ENCODE measurements at regions not wholly inside any gene's neighbourhood (a gene's known extent, or its start where the extent isn't known, plus 50 kb on each side); places are given as distances from the start of the nearest gene placed in this dataset.

DNA sequence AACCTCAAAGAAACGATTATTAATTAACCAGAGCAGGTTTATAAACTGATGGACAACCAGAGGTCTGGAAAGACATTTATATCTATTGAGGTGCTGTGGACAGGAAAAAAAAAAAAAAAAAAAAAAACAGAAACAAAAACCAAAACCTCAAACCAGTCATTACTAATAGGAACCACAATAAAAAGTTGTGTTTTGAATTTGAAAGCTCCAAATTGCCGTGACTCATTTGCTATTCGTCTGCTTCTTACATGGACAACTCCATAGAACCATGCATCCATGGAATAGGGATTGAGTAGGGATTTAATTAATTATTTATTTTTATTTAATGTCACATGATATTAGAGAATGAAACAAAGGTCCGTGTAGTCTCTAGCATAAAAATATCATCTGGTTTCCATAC lies 134.1 kb upstream of the SSTR1 start:
- no peak for DNase-seq

DNA sequence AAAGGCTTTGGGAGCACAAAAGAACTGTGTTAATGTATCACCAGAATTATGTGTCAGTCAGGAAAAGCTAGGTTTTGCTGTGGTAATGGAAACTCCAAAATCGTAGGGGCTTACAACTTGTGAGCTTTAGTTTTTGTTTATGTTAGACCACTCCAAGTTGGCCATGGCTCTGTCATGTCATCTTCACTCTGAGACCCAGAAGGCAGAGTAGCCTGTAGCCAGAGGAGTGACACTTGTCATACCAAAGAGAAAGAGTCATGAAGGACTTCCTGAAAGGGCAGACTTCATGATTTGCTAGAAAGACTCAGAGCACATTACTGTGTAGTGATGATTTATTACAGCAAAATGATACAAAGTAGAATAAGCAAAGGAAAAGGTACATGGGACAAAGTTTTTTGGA lies 133.6 kb upstream of the SSTR1 start:
- DNase-seq: no peak

DNA sequence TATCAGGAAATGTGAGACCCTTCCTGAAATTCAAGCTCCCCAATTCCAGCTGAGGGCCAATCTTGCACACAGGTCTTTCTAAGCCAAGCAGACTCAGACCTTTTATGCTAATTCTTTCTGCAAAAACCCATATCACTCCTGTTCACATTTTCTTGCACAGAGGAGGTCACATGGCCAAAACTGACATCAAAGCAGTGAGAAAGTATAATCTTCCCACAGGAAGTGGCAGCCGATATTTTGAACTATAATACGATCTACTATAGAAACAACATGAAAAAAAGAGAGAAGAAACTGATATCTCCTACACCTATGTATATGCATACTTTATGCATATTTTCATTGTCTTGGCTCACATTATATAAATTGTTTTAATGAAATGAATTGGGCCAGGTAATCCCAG lies 132.9 kb upstream of the SSTR1 start:
- DNase-seq: no peak

DNA sequence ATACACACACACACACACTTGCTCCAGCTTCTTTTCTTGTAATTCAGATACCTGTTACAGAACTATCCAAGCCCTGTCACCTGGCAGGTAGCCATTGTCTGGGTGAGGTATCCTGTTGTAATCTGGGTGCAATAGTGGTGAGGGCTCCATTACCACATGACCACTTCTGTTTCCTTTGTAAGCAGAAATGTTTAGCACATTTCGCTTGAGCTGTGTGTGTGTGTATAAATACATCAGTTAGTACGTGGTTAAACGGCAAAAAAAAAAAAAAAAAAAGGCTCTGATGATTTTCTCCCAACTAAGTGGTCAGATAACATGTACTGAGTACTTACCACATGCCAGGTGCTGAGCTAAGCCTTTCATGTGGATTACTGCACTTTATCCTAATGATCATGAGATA lies 129.3 kb upstream of the SSTR1 start:
- DNase-seq: no peak

DNA sequence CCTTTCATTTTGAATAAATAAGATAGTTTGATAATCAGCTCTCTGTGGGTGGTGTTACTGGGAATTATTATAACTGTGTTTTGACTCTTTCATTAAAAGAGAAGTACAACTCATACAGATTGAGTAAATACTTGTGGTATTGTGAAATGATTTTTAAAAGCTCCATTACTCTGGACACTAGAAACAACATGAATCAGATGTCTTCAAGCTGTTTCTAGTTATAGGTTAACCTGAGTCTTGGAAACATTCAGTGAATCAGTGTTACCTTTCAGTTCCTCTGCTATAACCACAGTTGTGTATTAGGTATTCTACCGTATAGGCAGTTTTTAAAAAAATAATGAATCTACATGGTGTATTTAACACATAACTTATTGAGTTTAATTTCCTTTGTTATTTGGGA lies 128.4 kb upstream of the SSTR1 start:
- no peak for DNase-seq

DNA sequence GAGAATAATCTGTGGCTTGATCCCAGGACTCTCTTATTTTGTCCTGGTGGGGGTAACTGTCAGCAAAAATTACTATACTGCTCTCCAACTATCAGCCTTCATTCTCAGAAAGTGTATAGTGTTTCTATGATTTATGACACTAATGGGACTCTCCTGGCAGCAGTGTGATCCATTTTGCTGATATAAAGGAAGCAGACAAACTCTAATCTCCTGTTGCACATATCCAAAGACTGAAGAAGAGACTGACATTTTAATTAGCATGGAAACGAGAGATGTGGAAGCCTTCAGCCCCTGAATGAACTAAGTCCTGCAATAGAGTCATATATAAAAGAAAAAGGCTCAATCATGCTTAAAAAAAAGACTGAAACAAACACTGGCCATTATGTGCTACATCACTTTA lies 127.8 kb upstream of the SSTR1 start:
- no peak for DNase-seq

DNA sequence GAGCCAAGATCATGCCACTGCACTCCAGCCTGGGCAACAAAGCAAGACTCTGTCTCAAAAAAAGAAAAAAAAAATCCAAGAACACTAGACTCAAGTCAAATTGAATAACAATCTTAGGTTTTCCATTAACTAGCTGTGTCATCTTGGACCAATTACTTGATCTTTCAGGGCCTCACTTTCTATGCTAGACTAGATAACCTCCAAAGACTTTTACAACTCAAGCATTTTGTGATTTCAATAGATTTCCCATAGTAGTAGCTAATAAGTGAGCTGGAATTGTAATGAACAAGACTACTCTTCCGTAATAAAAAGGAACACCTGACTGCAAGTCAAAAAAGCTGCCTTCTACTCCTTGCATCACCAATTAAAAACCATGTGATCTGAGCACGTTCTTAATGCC lies 127.0 kb upstream of the SSTR1 start:
- DNase-seq: no peak

DNA sequence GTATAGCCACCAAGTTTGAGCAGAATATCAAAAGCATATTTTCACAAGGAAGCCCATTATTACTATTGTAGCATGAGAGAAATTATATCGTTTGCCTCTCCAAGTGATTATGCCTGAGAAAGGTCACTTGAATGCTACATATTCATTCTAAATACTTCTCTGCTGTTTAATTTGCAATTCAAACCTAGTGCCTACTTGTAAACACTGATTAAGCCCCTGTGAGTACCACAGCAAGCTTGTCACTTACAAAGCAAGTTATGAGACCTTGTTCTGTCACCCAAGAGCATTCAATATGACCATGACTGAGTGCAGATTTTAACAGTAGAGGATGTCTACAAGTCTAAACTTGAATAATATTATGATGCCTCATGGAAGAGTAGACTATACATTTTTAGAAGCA lies 124.7 kb upstream of the SSTR1 start:
- no peak for DNase-seq

DNA sequence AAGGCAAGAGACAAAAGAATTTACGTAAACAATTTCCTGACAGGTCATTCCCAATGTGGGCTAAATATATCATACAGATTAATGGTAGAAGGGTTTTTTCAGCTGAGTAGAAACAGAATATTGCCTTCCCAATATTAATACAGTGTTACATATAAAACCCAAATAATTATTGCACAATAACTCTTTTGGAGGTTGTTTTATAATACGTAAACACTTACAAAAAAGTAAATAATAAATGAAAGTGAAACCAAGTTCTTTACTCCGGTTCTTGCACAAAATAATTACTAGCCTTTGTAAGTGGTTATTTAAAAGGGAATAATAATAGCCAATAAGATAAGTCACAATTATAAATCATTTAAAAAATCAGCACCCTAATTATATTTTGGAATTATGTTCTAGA lies 118.6 kb upstream of the SSTR1 start:
- no peak for DNase-seq

DNA sequence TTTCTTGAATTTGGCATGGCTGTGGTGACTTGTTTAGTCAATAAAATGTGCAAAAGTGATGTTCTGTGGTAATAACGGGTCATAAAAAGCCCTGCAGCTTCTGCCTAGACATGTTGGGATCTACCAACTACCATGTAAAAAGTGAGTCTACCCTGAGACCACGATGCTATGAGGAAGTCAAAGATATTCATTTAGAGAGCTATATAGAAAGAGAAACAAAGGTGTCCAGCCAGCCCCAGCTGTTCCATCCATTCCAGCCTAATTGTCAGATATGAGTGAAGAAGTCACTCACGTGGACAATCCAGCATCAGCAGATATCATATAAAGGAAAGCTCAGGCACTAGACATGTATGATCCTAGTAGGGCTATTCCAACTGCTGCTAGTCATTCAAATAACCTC lies 117.2 kb upstream of the SSTR1 start:
- no peak for DNase-seq

DNA sequence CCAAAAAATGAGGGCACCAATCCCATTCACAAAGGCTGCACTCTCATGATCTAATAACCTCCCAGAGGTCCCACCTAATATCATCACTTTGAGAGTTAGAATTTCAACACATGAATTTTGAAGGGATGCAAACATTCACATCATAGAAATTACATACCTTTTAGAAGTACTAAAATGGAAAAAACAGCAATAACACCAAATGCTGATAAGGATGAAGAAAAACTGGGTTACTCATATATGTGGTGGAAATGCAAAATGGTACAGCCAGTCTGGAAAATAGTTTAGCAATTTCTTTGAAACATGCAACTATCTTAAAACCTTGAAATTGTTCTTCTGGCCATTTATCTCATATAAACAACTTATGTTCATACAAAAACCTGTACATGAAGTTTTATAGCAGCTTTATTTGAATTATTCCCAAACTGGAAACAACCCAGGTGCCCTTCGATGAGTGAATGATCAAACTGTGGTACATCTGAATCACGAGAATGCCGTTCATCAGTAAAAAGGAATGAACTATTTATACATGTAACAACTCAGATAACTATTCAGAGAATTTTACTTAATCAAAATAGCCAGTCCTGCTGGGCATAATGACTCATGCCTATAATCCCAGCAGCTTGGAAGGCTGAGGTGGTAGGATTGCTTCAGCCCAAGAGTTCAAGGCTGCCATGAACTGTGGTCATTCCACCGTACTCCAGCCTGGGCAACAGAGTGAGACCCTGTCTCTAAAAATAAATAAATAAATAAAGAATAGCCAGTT lies 109.4 kb upstream of the SSTR1 start:
- peak; percentile 35 for DNase-seq

DNA sequence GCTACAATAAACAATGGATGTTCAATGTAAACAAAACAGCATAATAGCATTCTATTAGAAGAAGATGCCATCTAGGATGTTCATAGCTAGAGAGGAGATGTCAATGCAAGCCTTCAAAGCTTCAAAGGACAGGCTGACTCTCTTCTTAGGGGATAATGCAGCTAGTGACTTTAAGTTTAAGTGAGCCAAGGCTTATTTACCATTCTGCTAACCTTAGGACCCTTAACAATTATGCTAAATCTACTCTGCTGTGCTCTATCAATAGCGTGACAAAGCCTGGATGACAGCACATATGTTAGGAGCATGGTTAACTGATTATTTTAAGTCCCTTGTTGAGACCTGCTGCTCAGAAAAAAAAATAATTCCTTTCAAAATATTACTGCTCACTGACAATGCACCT lies 106.0 kb upstream of the SSTR1 start:
- no peak for DNase-seq

DNA sequence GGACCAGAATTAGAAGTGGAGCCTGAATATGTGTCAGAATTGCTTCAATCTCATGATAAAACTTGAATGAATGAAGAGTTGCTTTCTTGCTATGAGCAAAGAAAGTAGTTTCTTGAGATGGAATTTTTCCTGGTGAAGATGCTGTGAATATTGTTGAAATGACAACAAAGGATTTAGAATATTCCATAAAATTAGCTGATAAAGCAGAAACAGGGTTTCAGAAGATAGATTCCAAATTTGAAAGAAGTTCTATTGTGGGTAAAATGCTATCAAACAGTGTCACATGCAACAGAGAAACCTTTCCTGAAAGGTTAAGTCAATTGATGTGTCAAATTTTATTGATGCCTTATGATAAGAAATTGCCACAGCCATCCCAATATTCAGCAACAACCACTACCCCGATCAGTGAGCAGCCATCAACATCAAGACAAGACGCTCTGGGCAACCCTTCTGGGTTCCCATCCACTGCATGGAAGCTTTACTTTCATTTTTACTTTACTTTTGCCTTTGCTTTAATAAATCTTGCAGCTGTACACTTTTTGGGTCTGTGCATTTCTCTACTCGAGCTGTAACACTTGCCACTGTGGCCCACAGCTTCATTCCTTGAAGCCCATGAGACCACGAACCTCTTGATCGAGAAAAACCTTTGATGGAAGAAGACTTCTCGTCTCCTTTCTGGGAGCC lies 104.0 kb upstream of the SSTR1 start:
- no peak for DNase-seq

DNA sequence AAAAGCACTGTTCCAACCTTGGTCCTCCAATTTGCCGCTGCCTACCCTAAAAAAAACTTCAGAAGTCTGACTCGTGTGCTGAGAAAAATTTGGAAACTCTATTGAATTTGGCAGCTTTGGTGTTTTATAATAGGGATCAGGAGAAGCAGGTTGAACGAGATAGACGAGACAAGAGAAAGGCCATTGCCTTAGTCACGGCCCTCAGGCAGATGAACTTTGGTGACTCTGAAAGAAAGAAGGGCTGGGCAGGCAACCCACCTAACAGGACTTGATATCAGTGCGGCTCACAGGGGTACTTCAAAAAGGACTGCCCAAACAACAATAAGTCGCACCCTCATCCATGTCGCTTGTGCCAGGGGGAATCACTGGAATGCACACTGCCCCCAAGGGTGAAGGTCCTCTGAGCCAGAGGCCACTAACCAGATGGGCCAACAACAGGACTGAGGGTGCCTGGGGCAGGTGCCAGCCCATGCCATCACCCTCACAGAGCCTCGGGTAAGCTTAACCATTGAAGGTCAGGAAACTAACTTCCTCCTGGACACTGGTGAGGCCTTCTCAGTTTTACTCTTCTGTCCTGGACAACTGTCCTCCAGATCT lies 102.5 kb upstream of the SSTR1 start:
- DNase-seq: no peak

DNA sequence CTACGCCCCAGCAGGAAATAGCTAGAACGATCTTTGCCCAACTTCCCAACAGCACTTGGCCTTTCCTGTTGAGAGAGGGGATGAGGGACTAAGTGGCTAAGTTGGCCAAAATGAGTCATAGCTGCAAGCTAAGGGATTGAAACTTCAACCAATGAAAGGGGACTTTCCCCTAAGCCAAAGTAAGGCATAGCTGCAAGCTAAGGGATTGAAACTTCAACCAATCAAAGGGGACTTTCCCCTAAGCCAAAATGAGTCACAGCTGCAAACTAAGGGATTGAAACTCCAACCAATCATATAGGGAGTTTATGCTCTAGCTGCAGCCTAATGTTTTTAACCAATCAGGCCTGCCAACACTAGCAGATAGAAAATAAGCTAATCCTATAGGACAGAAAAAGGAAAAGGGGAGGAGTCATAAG lies 100.5 kb upstream of the SSTR1 start:
- DNase-seq: no peak

DNA sequence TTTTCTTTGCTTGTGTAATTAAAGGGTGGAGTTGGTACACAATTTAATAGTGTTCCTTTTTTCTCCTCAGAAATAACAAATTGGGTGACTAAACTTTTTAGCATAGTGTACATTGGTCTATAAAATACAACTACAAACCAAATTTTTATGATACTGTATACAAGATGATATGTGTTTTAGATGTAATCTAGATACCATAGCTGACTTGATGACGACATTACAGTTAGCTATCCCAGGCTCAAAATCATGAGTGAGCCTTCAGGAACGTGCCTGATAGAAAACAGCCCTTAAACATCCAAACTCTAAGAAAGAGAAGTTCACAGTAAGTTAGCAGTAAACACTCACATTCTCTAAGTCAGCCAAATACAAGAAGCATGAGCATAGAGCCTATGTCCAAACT lies 99.0 kb upstream of the SSTR1 start:
- DNase-seq: no peak

DNA sequence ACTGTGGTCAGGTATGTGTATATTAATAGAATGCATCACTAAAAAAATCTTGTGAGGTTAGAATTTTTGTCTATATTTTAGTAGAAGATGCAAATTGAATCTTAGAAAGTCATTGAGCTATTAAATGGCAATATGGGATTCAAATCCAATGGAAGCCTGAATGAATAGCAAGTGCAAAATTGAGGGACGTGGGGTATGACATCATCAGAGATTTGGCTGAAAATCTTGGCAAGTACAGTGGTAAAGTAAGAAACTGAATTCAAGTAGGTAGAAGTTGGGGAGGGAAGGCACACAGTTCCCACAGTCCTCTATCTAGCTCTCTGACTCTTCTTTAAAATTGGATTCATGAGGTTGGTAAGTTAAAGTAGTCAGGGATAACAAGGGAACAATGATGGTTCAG lies 97.4 kb upstream of the SSTR1 start:
- no peak for DNase-seq

DNA sequence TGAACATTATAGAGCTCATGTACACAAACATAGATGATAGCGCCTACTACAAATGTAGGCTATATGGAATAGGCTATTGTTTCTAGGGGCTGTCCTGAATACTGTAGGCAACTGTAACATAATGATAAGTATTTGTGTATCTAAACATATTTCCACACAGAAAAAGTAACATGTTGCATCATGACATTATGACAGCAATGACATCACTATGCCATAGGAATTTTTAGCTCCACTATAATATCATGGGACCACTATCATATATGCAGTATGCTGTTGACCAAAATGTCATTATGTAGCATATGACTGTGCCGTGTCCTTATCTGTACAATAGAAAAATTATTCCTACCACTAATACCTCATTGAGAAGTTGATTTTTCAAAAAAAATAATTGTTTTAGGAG lies 96.7 kb upstream of the SSTR1 start:
- DNase-seq: no peak

DNA sequence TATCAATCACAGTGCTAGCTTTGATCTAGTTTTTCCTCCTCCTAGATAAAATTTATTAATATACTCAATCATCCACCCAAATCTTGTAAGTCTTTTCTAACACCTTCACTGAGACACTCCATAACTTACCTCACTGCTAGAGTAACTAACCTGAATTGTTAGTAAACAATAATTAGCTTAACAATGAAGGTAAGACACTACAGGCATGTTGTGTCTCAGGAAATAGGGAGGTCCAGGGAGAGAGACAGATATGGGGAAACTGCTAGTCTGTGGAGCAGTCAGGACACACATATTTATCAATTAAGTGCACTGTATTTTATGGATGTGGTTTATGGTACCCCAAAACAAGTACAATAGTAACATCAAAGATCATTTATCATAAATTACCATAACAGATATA lies 94.2 kb upstream of the SSTR1 start:
- DNase-seq: no peak

DNA sequence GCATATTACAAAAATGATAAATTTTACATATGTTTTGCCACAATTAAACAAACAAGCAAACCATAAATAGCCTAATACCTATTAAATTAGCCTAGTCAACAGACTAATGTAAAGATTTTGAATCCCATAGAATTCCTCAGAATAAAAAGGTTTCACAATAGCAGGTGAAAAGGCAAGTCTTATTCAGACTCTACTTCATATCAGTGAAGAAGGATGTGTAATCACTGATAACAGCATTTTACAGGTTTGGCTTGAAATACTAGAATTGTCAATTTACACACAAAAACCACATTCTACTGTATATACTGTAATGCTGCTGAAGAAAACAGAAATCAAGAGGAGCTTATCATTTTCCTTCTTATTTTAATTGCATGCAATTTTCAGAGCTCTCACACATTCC lies 90.8 kb upstream of the SSTR1 start:
- no peak for DNase-seq

DNA sequence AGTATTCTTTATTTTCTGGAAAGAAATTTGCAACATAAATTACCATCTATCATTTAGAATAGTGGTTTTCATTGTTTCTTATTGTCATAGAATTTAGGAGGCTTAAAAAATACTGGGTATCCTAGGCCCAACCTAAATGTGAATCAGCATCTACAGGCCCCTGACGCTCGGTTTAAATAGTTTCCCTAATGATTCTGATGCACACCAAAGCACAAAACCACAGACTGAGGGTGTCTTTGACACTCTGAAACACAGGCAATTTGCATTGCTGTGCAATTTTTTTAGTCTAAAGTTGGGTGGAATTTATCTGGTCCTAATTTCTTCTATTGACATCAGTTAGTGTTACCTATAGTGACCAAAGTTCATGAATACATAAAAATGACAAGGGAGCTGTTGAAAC lies 87.6 kb upstream of the SSTR1 start:
- no peak for DNase-seq

DNA sequence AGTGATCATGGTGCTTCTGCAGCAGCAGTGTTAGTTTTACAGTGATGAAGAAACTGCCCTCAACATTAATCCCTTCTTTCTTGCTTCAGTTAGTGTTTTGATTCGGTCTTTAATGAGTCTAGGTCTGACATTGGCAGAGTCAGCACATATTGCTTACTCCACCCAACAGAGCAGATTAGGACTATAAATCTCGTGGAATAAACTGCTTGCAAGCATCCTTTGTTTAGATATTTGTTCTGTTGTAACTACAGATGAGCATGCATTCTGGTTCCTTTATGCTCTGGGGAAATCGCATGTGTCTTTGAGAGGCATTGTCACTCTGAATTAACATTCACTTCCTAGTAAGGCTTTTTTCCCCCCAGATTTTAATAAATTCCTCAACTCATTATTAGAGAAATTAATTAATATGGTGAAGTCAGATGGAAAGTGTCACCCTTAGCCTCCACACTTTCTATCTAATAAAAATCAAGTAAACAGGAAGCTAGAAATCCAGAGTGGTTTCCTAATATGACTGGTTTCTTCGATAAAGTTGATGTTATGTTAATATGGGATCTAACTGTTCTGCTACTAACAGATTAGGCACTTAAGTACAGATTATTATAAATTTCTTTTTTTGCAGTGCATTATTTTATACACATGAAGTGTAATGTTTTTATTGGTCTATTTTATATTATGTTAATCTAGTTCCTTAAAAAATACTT lies 86.2 kb upstream of the SSTR1 start:
- DNase-seq: no peak

DNA sequence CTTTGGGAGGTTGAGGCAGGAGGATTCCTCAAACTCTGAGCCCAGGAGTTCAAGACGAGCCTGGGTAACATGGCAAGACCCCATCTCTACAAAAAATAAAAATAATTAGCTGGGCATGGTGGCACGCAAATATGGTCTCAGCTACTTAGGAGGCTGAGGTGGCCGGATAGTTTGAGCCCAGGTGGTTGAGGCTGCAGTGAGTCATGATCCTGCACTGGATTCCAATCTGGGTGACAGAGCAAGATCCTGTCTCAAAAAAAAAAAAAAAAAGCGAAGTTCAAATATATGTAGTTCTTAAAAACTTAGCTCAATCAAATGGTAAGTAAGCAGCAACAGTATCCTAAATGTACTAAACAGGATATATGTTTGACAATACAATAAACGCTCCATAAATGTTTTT lies 85.5 kb upstream of the SSTR1 start:
- DNase-seq: no peak

DNA sequence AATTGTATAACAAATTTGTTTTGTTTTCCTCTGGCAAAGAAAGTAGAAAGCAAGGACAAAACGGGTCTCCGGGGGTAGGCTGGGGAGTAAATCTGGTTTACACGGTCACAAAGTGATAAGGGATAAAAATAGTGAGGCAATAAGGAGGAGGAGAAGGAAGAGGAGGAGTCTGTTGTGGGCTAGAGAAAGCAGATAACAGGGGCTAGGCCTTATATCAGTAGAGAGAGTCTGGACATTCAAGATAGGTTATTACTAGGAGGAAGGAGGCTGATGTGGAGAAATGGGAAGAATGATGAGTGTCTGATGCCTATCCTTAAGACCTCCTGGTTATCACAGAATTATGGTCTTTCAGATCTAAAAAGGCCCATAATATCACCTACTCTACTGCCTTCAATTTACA lies 83.2 kb upstream of the SSTR1 start:
- DNase-seq: no peak
